ENCODE measurements at regions not wholly inside any gene's neighbourhood (a gene's known extent, or its start where the extent isn't known, plus 50 kb on each side); places are given as distances from the start of the nearest gene placed in this dataset.

DNA sequence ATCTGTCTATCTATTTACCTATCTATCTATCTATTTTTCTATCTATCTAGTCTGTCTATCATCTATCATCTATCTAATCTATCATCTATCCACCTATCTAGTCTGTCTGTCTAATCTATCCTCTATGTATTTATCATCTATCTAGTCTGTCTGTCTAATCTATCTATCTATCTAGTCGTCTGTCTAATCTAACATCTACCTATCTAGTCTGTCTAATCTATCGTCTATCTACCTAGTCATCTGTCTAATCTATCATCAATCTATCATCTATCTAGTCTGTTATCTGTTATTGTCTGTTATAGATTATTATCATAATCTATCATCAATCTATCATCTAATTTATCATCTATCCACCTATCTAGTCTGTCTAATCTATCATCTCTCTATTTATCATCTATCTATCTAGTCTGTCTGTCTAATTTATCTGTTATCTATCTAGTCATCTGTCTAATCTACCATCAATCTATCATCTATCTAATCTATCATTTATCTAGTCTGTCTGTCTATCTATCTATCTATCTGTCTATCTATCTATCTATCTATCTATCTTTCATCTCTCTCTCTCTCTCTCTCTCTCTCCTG lies 80.2 kb upstream of the ZNF618 start:
- TF ChIP-seq, protein P1, sequence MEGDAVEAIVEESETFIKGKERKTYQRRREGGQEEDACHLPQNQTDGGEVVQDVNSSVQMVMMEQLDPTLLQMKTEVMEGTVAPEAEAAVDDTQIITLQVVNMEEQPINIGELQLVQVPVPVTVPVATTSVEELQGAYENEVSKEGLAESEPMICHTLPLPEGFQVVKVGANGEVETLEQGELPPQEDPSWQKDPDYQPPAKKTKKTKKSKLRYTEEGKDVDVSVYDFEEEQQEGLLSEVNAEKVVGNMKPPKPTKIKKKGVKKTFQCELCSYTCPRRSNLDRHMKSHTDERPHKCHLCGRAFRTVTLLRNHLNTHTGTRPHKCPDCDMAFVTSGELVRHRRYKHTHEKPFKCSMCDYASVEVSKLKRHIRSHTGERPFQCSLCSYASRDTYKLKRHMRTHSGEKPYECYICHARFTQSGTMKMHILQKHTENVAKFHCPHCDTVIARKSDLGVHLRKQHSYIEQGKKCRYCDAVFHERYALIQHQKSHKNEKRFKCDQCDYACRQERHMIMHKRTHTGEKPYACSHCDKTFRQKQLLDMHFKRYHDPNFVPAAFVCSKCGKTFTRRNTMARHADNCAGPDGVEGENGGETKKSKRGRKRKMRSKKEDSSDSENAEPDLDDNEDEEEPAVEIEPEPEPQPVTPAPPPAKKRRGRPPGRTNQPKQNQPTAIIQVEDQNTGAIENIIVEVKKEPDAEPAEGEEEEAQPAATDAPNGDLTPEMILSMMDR (IDR thresholded peaks at IDR 0.05; ENCODE audit: borderline replicate concordance, control extremely low read depth, extremely low read depth, insufficient read depth, missing control alignments), result no peak
- in situ Hi-C loops (cut with MboI; ENCODE audit: low sequenced_read_pairs, unreplicated experiment), result no loop called here
- no peak for DNase-seq (ENCODE audit: low spot score)

DNA sequence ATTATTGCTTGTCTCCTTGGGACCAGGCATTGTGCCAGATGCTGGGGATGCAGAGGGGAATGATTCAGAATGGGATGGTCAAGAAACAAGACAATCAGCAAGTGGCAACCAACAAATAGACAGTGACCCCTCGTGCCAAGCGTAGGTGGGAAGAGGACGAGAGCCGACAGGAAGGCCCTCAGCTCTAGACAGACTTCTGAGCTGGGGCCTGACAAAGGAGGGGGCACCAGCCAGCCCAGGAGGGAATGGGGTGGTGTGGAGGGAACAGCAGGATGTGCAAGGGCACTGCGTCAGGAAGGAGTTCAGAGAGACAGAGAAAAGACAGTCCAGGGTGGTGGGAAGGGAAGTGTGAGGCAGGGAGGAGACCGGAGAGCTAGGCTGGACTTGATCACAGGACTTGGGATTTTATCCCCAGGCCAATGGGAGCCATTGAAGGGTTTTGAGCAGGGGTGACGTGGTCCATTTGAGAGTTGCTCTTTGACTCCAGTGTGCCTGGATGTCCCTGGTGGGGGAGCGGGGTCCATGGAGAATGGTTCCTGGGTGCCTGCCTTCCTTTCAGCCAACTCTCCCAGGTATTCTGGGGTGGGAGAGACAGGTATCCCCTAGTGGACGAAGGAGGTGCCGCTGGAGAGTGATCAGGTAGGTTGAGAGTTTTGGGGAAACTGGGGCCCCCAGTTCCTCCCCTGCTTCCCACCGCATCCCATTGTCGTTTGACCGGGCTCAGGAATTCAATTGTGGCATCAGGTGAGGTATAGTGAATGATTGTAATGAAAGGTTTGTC lies 79.3 kb upstream of the ZNF618 start:
- TF ChIP-seq, protein P1 (IDR thresholded peaks at IDR 0.05; ENCODE audit: borderline replicate concordance, control extremely low read depth, extremely low read depth, insufficient read depth, missing control alignments), result no peak
- no peak for DNase-seq (ENCODE audit: low spot score)
- in situ Hi-C loops (cut with MboI; ENCODE audit: low sequenced_read_pairs, unreplicated experiment), result no loop called here

DNA sequence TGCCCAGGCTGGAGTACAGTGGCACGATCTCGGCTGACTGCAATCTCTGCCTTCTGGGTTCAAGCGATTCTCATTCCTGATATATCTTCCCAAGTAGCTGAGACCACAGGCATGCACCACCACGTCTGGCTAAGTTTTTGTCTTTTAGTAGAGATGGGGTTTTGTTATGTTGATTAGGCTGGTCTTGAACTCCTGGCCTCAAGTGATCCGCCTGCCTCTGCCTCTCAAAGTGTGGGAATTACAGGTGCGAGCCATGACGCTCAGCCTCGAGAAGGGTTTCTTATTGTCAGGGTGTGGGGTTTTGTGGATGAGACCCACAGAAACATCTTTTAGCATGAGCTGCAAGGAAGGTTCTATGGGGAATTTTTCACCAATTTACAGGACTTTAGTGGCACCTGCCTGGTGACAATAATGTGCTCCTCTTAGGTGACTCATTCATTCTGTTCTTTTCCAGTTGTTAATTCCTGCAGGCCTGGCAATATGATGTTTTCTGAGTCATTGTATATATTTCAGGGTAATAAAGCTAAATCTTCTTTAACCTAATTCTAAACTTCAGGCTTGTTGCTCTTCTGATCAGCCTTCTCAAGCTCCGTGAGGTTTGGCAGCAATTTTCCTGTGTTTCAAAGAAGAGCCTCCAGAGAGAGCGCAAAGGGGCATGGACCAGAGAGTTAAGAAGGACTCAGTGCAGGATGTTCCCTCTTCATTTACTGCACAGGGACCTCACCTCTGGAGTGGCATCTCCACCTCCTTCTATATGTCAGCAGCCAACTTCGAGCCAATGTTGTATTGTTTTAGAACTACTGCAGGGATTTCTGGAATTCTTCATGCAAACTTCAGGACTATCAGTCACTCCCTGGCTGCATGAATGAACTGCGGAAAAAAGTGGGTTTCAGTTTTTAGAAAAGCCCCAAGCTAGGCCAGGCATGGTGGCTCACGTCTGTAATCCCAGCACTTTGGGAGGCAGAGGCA lies 77.8 kb upstream of the ZNF618 start:
- in situ Hi-C loops (cut with MboI; ENCODE audit: low sequenced_read_pairs, unreplicated experiment), result no loop called here
- no peak for DNase-seq (ENCODE audit: low spot score)

DNA sequence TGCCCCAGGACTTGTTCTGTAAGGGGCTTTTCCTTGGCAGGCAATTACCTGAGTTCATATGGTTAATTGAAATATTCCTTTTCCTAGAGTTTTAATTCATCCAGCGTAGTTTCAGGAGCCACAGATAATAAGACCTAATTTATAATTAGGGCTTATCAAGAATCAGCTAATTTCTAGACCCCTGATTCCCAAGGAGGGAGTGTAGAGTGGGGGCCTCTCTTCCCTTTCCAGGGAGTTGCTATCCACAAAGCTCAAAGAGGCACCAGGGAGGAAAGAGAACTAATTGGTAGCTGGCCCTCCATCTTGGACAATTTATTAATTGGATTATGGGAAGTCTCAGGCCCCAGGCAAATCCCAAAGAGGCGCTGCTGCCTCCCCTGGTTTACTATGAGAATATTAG lies 75.8 kb upstream of the ZNF618 start:
- TF ChIP-seq, protein P1 (IDR thresholded peaks at IDR 0.05; ENCODE audit: borderline replicate concordance, control extremely low read depth, extremely low read depth, insufficient read depth, missing control alignments), result no peak
- in situ Hi-C loops (cut with MboI; ENCODE audit: low sequenced_read_pairs, unreplicated experiment), result no loop called here
- DNase-seq (ENCODE audit: low spot score), result no peak

More for the DNA sequence above, 77.8 kb upstream of the ZNF618 start:
- TF ChIP-seq, protein P1 (IDR thresholded peaks at IDR 0.05; ENCODE audit: borderline replicate concordance, control extremely low read depth, extremely low read depth, insufficient read depth, missing control alignments), result no peak

DNA sequence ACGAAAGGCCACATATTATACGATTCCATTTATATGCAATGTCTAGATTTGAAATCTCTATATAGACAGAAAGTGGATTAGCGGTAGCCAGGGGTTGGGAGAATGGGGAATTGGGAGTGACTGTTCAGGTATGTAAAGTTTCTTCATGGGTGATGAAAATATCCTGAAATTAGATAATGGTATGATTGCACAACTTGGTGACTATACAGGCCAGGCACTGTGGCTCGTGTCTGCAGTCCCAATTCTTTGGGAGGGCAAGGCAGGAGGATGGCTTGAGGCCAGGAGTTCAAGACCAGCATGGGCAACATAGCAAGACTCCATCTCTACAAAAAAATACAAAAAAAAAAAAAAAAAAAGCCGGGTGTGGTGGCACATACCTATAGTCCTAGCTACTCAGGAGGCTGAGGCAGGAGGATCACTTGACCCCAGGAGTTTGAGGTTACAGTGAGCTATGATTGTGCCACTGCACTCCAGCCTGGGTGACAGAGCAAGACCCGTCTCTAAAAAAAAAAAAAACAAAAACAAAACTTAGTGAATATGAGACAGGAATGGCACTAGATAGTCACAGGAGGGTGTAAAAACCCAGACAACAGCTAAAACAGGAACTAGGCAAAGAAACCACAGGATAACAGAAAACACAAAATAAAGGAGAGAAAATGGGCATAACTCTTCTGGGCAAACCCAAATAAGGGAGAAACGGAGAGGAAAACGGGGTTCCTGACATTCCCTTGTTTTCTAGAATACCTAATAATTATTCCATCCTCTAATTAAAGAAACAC lies 72.1 kb upstream of the ZNF618 start:
- no peak for DNase-seq (ENCODE audit: low spot score)
- in situ Hi-C loops (cut with MboI; ENCODE audit: low sequenced_read_pairs, unreplicated experiment), result no loop called here
- TF ChIP-seq, protein P1 (IDR thresholded peaks at IDR 0.05; ENCODE audit: borderline replicate concordance, control extremely low read depth, extremely low read depth, insufficient read depth, missing control alignments), result no peak

All from GM13976 (cell line).